Sigmoid colon (tissue), 6 donors: ENCODE measurements at regions not wholly inside any gene's neighbourhood (a gene's known extent, or its start where the extent isn't known, plus 50 kb on each side); places are given as distances from the start of the nearest gene placed in this dataset.

ENCODE experiments used
- DNase-seq: peaks from one replicate; pipeline ENCODE4 v3.0.0-alpha.2; 2019
- H3K27ac ChIP-seq, 4 donors: fragments of 200-600 bp; sonication (generic); one replicate each; pipeline ENCODE4 v1.5.1; 2016 to 2019; ENCODE audit warnings: mild to moderate bottlenecking in 1 of 4
- H3K27me3 ChIP-seq, 3 donors: fragments of 200-600 bp; sonication (generic); one replicate each; pipeline ENCODE4 v1.5.1; 2019; ENCODE audit warnings: mild to moderate bottlenecking in 1 of 3
- H3K36me3 ChIP-seq, 4 donors: fragments of 200-600 bp; sonication (generic); one replicate each; pipeline ENCODE4 v1.5.1; 2016 to 2019
- H3K4me1 ChIP-seq, 4 donors: fragments of 200-600 bp; sonication (generic); one replicate each; pipeline ENCODE4 v1.5.1; 2017 to 2019
- H3K4me3 ChIP-seq, 4 donors: fragments of 200-600 bp; sonication (generic); one replicate each; pipeline ENCODE4 v1.5.1; 2017 to 2019; ENCODE audit warnings: mild to moderate bottlenecking in 2 of 4, moderate library complexity in 1 of 4
- H3K9me3 ChIP-seq, 4 donors: fragments of 200-600 bp in 3 of 4; sonication (generic) in 3 of 4; one replicate each; pipeline versions ENCODE4 v1.5.1 to v1.6.1; 2013 to 2019
- CTCF ChIP-seq, 4 experiments: fragments of 450-650 bp in 3 of 4; fragments of 200-600 bp in 1 of 4; IDR thresholded peaks; one replicate each; pipeline ENCODE4 v1.5.1; 2016 to 2019; ENCODE audit warnings: antibody characterized with exemption in 4 of 4, mild to moderate bottlenecking in 3 of 4, moderate library complexity in 2 of 4
- EP300 ChIP-seq, 4 donors: sonication (generic); formaldehyde crosslinking; IDR thresholded peaks; one replicate each; pipeline ENCODE4 v1.6.1; 2017; ENCODE audit warnings: antibody characterized with exemption in 4 of 4
- POLR2A ChIP-seq, 2 donors: fragments of 450-650 bp; IDR thresholded peaks; one replicate each; pipeline ENCODE4 v1.6.1; 2016; ENCODE audit warnings: antibody characterized with exemption in 2 of 2, mild to moderate bottlenecking in 2 of 2, moderate library complexity in 2 of 2
- POLR2AphosphoS5 ChIP-seq, 4 donors: sonication (generic); formaldehyde crosslinking; IDR thresholded peaks; one replicate each; pipeline ENCODE4 v1.6.1; 2017; ENCODE audit warnings: antibody characterized with exemption in 4 of 4
- WGBS, 2 donors: extraction: QIAGEN DNeasy Blood & Tissue Kit; methylation state at CpG; one replicate each; pipeline ENCODE4 v1.1.7; 2013; 5-methylcytosine and 5-hydroxymethylcytosine counted together
- intact Hi-C: fragments of 100-400 bp; cut with DNase I; formaldehyde crosslinking; loops from one replicate; pipeline ENCODE4 v1.15.1; 2023
- donor health status: healthy with polysubstance abuse.
- donor health status: healthy.

- Histone ChIP-seq H3K4me1 (no peaks in the 10 kb centered on the region), H3K9me3 (no peaks in the 10 kb centered on the region), H3K36me3 (no peaks in the 10 kb centered on the region), H3K27me3 (peaks cover 0 to 10% (median 0%) of the 10 kb centered on the region in 3 donors), H3K4me3 (no peak overlapping the region), H3K27ac (no peak overlapping the region)
- TF ChIP-seq POLR2A (IDR thresholded peaks at IDR 0.05) (no peak), CTCF (IDR thresholded peaks at IDR 0.05) (no peak), EP300 (IDR thresholded peaks at IDR 0.05) (no peak), POLR2AphosphoS5 (IDR thresholded peaks at IDR 0.05) (no peak)
- no peak for DNase-seq
- 91 to 95% methylated on average over 4 of the region's 4 CpGs for WGBS, 2 donors
- intact Hi-C loops = no loop called here
Observed at GRCh38 chr12:114879354-114879753, 195.4 kb upstream of the TBX3 start.

DNA sequence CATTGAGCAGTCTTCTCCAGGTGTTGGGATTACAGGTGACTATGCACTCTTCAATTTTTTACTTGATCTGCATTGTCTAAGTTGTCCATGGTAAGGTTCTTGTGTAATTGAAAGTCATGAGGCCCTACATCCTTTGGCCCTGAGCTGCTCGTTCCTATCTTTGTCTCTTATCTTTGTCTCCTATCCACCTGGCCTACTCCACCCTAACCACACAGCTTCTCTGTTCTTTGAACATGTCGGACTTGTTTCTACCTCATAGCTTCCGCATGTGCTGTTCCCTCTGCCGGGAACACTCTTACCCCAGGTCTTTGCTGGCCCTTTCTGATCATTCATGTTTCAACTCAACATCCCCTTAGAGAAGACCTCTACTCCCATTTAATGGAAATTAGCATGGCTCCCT, 194.8 kb upstream of the TBX3 start:
- H3K27ac ChIP-seq = no peak overlapping the region
- H3K4me1 ChIP-seq = no peaks in the 10 kb centered on the region
- intact Hi-C loops = no loop called here
- H3K36me3 ChIP-seq = no peaks in the 10 kb centered on the region
- 54 to 83% methylated on average over 4 of the region's 4 CpGs for WGBS, 2 donors
- H3K9me3 ChIP-seq = no peaks in the 10 kb centered on the region
- H3K27me3 ChIP-seq = peaks cover 0 to 4% (median 0%) of the 10 kb centered on the region in 3 donors
- no peak for DNase-seq
- TF ChIP-seq POLR2AphosphoS5 (IDR thresholded peaks at IDR 0.05) = no peak
- no peak for TF ChIP-seq POLR2A (IDR thresholded peaks at IDR 0.05)
- no peak for TF ChIP-seq CTCF (IDR thresholded peaks at IDR 0.05)
- no peak for TF ChIP-seq EP300 (IDR thresholded peaks at IDR 0.05)
- no peak overlapping the region for H3K4me3 ChIP-seq

- no peak for TF ChIP-seq POLR2AphosphoS5 (IDR thresholded peaks at IDR 0.05)
- TF ChIP-seq EP300 (IDR thresholded peaks at IDR 0.05) = no peak
- WGBS, 2 donors = 85 to 93% methylated on average over 13 of the region's 13 CpGs
Observed at GRCh38 chr12:114876968-114877680, 193.1 kb upstream of the TBX3 start.

DNA sequence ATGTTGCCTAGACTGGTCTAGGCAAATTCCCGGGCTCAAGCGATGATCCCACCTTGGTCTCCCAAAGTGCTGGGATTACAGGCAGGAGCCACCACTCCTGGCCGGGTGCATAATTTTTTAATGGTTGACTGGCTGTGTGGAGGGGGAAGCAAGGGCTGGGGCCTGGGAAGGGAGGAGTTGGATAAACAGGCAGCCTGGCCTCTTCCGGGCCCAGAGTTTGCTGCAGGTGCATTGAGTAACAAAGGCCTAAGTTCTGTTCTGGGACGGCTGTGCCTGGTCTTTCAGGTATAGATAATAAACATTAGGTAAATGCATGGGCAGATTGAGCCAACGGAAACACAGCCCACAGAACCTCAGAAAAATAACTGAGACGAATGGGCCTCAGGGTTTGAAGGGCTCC, 191.3 kb upstream of the TBX3 start:
- no peak overlapping the region for H3K27ac ChIP-seq
- no peaks in the 10 kb centered on the region for H3K27me3 ChIP-seq
- H3K4me1 ChIP-seq = no peaks in the 10 kb centered on the region
- TF ChIP-seq CTCF (IDR thresholded peaks at IDR 0.05) (no peak), EP300 (IDR thresholded peaks at IDR 0.05) (no peak), POLR2A (IDR thresholded peaks at IDR 0.05) (no peak), POLR2AphosphoS5 (IDR thresholded peaks at IDR 0.05) (no peak)
- DNase-seq = no peak
- no peaks in the 10 kb centered on the region for H3K36me3 ChIP-seq
- no peaks in the 10 kb centered on the region for H3K9me3 ChIP-seq
- 38 to 73% methylated on average over 7 of the region's 7 CpGs for WGBS, 2 donors
- no peak overlapping the region for H3K4me3 ChIP-seq
- intact Hi-C loops = no loop called here

More at GRCh38 chr12:114876968-114877680, 193.1 kb upstream of the TBX3 start:
- DNase-seq = no peak
- Histone ChIP-seq H3K27ac (no peak overlapping the region), H3K4me3 (no peak overlapping the region), H3K9me3 (no peaks in the 10 kb centered on the region), H3K36me3 (no peaks in the 10 kb centered on the region), H3K27me3 (no peaks in the 10 kb centered on the region), H3K4me1 (no peaks in the 10 kb centered on the region)
- intact Hi-C loops = no loop called here

DNA sequence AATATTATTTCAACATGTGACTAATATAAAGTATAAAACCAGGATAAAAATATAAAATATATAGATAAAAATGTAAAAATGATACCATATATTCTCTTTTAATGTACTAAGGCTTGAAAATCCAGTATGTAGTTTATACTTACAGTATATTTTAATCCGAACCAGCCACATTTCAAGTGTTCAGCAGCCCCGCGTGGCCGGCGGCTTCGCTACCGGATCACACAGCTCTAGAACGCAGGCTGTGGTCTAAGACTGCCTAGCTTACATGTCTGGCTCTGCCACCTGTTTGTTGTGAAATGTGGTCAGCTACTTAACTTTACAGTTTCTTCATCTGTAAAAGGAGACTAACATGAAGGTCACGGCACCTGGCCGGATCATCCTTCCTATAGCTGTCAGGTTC, 189.7 kb upstream of the TBX3 start:
- H3K27me3 ChIP-seq = no peaks in the 10 kb centered on the region
- intact Hi-C loops = no loop called here
- no peaks in the 10 kb centered on the region for H3K9me3 ChIP-seq
- no peak for DNase-seq
- H3K4me1 ChIP-seq = no peaks in the 10 kb centered on the region
- no peak overlapping the region for H3K27ac ChIP-seq
- 93 to 96% methylated on average over 10 of the region's 10 CpGs for WGBS, 2 donors
- H3K36me3 ChIP-seq = no peaks in the 10 kb centered on the region
- TF ChIP-seq EP300 (IDR thresholded peaks at IDR 0.05) (no peak), CTCF (IDR thresholded peaks at IDR 0.05) (no peak), POLR2AphosphoS5 (IDR thresholded peaks at IDR 0.05) (no peak), POLR2A (IDR thresholded peaks at IDR 0.05) (no peak)
- no peak overlapping the region for H3K4me3 ChIP-seq
